OCI-LY7 (cell line): ENCODE measurements at regions not wholly inside any gene's neighbourhood (a gene's known extent, or its start where the extent isn't known, plus 50 kb on each side); places are given as distances from the start of the nearest gene placed in this dataset.

Experiments used
- BruUV-seq: library from RNA; stranded (reverse); fragments of 400-500 nt; replicated peaks from 2 replicates; lab custom pipeline; 2021; lab: Mats Ljungman, UMichigan
- CTCF ChIA-PET: fragments of 300-600 bp; sonication (Branson Sonifier 250); formaldehyde crosslinking; loops from one replicate; lab custom pipeline; 2022; ENCODE audit warnings: antibody characterized with exemption; ENCODE audit not compliant: unreplicated experiment; lab: Charles Lee
- POLR2A ChIA-PET: fragments of 300-600 bp; sonication (Branson Sonifier 250); formaldehyde crosslinking; loops from one replicate; lab custom pipeline; 2022; ENCODE audit warnings: antibody characterized with exemption; lab: Charles Lee
- DNase-seq: peaks from one replicate; pipeline ENCODE4 v3.0.0-alpha.2; 2015; ENCODE audit warnings: low spot score
- H2AFZ ChIP-seq: fragments of 200-600 bp; sonication (generic), shearing (Covaris generic); 2 replicates; pipeline ENCODE4 v1.6.1; 2014; ENCODE audit warnings: mild to moderate bottlenecking, antibody characterized with exemption, low read length, moderate library complexity
- H3K27ac ChIP-seq: fragments of 200-600 bp; sonication (generic); 2 replicates; pipeline ENCODE4 v1.5.1; 2014; ENCODE audit warnings: mixed run types, low read depth, mild to moderate bottlenecking, moderate library complexity, low read length, inconsistent platforms; ENCODE audit not compliant: poor library complexity, severe bottlenecking
- H3K36me3 ChIP-seq: fragments of 200-600 bp; sonication (generic); 2 replicates; pipeline ENCODE4 v1.6.1; 2014; ENCODE audit warnings: mild to moderate bottlenecking, antibody characterized with exemption, low read length, moderate library complexity, mixed read lengths; ENCODE audit not compliant: insufficient read depth
- H3K4me1 ChIP-seq: fragments of 200-600 bp; sonication (generic); 2 replicates; pipeline ENCODE4 v1.5.1; 2014; ENCODE audit warnings: mild to moderate bottlenecking, low read length; ENCODE audit not compliant: insufficient read depth, poor library complexity, severe bottlenecking
- H3K4me2 ChIP-seq: fragments of 200-600 bp; sonication (generic); 2 replicates; pipeline ENCODE4 v1.6.1; 2014; ENCODE audit warnings: mild to moderate bottlenecking, low read length
- H3K4me3 ChIP-seq: fragments of 200-600 bp; sonication (generic); 2 replicates; pipeline ENCODE4 v1.5.1; 2014; ENCODE audit warnings: mild to moderate bottlenecking, low read depth, low read length; ENCODE audit not compliant: poor library complexity, severe bottlenecking
- H3K79me2 ChIP-seq: fragments of 200-600 bp; sonication (generic); 2 replicates; pipeline ENCODE4 v1.6.1; 2016; ENCODE audit warnings: low read depth, mild to moderate bottlenecking, low read length, moderate library complexity, mixed read lengths; ENCODE audit not compliant: insufficient read depth
- H3K9me2 ChIP-seq: fragments of 200-600 bp; sonication (generic); 2 replicates; pipeline ENCODE4 v1.6.1; 2016; ENCODE audit warnings: mild to moderate bottlenecking, low read length, mixed read lengths; ENCODE audit not compliant: insufficient read depth
- H3K9me3 ChIP-seq: fragments of 200-600 bp; sonication (generic); 2 replicates; pipeline ENCODE4 v1.6.1; 2014; ENCODE audit warnings: mild to moderate bottlenecking, mixed run types, low read length, mixed read lengths
- H4K20me1 ChIP-seq: fragments of 200-600 bp; sonication (generic); 2 replicates; pipeline ENCODE4 v1.6.1; 2014; ENCODE audit warnings: mild to moderate bottlenecking, antibody characterized with exemption, low read length, moderate library complexity, mixed read lengths; ENCODE audit not compliant: insufficient read depth
- EZH2phosphoT487 ChIP-seq: fragments of 200-600 bp; sonication (generic); IDR thresholded peaks from 2 replicates; pipeline ENCODE4 v1.6.1; 2018; ENCODE audit warnings: low read depth, borderline replicate concordance, mild to moderate bottlenecking, mixed run types, antibody characterized with exemption, low read length, moderate library complexity, mixed read lengths
- intact Hi-C: fragments of 100-400 bp; cut with micrococcal nuclease; formaldehyde crosslinking; loops from one replicate; pipeline ENCODE4 v1.10.0; 2022; ENCODE audit not compliant: unreplicated experiment
- TF ChIP-seq, protein P1 (sequence below): fragments of 200-600 bp; sonication (generic); conservative IDR thresholded peaks from 2 replicates; pipeline ENCODE4 v1.5.1; 2014; ENCODE audit warnings: mild to moderate bottlenecking, antibody characterized with exemption, low read length, moderate library complexity, mixed read lengths

DNA sequence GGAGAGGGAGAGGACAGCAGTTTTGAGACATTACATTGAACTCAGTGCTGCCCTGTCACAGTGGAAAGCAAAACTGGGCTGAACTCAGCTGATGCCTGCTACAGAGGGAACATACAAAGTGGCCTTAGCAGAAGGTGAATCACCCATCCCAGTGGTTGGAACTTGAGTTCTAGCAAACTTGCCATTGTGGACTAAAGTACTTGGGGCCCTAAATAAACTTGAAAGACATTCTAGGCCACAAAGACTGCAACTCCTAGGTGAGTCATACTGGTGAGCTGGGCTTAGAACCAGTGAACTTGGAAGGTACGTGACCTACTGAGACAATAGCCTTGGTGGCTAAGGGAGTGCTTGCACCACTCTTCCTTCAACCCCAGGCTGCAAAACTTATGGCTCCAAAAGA is 155.7 kb upstream of the RIOK2 start:
- DNase-seq: no peak
- ChIA-PET CTCF (no interaction called here), POLR2A (no interaction called here)
- Histone ChIP-seq H3K4me2 (no peak overlapping the region), H2AFZ (no peak overlapping the region), H3K4me3 (no peak overlapping the region), H3K27ac (no peak overlapping the region), H4K20me1 (no peaks in the 10 kb centered on the region), H3K9me3 (no peaks in the 10 kb centered on the region), H3K9me2 (no peaks in the 10 kb centered on the region), H3K36me3 (no peaks in the 10 kb centered on the region), H3K4me1 (no peaks in the 10 kb centered on the region), H3K79me2 (no peaks in the 10 kb centered on the region)
- no TSS peak for BruUV-seq
- no peak for TF ChIP-seq EZH2phosphoT487
- TF ChIP-seq, protein P1, sequence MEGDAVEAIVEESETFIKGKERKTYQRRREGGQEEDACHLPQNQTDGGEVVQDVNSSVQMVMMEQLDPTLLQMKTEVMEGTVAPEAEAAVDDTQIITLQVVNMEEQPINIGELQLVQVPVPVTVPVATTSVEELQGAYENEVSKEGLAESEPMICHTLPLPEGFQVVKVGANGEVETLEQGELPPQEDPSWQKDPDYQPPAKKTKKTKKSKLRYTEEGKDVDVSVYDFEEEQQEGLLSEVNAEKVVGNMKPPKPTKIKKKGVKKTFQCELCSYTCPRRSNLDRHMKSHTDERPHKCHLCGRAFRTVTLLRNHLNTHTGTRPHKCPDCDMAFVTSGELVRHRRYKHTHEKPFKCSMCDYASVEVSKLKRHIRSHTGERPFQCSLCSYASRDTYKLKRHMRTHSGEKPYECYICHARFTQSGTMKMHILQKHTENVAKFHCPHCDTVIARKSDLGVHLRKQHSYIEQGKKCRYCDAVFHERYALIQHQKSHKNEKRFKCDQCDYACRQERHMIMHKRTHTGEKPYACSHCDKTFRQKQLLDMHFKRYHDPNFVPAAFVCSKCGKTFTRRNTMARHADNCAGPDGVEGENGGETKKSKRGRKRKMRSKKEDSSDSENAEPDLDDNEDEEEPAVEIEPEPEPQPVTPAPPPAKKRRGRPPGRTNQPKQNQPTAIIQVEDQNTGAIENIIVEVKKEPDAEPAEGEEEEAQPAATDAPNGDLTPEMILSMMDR: no peak
- intact Hi-C loops: no loop called here

DNA sequence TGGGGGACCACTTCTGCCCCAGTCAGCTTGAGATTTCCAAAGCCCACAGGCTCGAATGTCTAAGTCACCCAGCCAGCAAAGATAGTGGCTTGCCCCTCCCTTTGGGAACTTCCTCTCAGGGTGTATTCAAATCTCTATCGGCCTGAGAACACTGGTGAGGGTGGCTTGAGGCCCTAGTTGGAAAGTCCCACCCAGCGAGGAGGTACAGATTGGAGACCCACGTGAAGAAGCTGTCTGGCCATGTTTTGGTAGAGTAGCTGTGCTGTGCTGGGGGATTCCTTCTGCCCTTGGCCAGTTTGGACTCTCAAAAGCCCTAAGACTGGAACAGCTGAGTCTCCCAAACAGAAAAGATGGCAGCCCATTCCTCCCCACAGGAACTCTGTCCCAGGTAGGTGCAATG is 172.7 kb upstream of the RIOK2 start:
- intact Hi-C loops: no loop called here
- Histone ChIP-seq H3K4me2 (no peak overlapping the region; the same call in 1 of the 2 replicates), H3K4me1 (no peaks in the 10 kb centered on the region), H3K27ac (no peak overlapping the region), H2AFZ (no peak overlapping the region), H3K79me2 (no peaks in the 10 kb centered on the region), H3K9me3 (no peaks in the 10 kb centered on the region), H3K9me2 (no peaks in the 10 kb centered on the region), H4K20me1 (no peaks in the 10 kb centered on the region), H3K36me3 (no peaks in the 10 kb centered on the region), H3K4me3 (no peak overlapping the region)
- no TSS peak for BruUV-seq
- CTCF ChIA-PET: no interaction called here
- POLR2A ChIA-PET: no interaction called here
- no peak for DNase-seq
- TF ChIP-seq, protein P1: no peak
- TF ChIP-seq EZH2phosphoT487: no peak

DNA sequence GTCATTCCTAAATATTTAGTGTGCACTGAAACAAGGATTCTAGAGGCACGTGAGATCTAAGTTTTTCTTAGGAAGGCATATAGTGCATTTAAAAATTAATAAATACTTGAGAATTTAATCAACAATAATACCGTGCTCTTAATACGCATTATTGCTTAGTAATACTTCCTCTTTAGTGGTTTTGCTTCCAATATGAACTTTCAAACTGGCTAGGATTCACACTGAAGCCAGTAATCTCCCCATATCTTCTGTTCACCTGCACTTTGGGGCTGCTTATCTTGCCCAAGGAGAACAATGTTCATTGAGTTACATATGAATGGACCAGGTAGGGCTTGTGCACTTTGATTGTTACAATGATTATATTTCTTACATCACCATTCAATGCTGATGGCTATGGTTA is 180.5 kb upstream of the RIOK2 start:
- Histone ChIP-seq H3K79me2 (no peaks in the 10 kb centered on the region), H3K4me2 (no peak overlapping the region), H3K4me3 (no peak overlapping the region), H3K9me3 (no peaks in the 10 kb centered on the region), H4K20me1 (no peaks in the 10 kb centered on the region), H3K4me1 (no peaks in the 10 kb centered on the region), H3K27ac (no peak overlapping the region), H3K9me2 (no peaks in the 10 kb centered on the region), H3K36me3 (no peaks in the 10 kb centered on the region), H2AFZ (no peak overlapping the region)
- intact Hi-C loops: no loop called here
- BruUV-seq: no TSS peak
- POLR2A ChIA-PET: interaction anchor here (0.6 kb wide), 1 partner anchor 555 kb away, joined by 4 read pairs; no protein-coding TSS in a partner anchor
- CTCF ChIA-PET: no interaction called here
- no peak for TF ChIP-seq EZH2phosphoT487
- TF ChIP-seq, protein P1: no peak
- DNase-seq: no peak
